ENCODE measurements at regions not wholly inside any gene's neighbourhood (a gene's known extent, or its start where the extent isn't known, plus 50 kb on each side); places are given as distances from the start of the nearest gene placed in this dataset.
"Not testable (repeated sequence)": the region's sequence is repeated elsewhere in the genome, so short reads cannot be mapped to it uniquely, and the experiment has no call there.

DNA sequence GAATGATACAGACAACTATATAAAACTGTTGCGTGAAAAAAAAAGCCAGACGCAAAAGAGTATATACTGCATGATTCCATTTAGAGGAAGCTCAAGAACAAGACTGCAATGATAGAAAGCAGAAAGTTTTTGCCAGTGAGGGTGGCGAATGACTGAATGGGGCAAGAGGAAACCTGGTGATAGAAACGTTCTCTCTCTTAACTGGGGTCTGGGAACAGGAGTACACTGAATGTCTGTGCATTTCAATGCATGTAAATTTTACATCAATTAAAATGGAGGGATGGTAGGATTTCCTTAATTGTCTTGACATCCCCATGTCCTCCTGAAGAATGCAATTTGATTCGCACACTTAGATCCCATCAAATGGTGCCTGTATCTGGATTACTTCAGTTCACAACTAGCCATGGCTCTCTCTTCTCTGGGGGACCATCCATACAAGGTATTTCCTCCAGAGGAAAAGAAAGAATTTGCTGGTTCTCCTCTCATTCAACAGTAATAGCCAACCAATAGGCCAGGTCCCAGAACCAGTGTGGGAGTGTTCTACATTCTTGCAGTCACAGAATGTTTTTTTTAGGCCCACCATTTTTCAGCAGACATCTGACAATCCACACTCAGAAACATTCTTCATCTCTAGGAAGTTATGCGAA is 221.0 kb upstream of the KLF14 start:
- peak overlapping the region; percentile 62 for H3K4me2 ChIP-seq (ENCODE audit: insufficient read depth, low read length)
- no peak for ATAC-seq (ENCODE audit: insufficient read depth, low read depth)
- peaks cover 100% of the 10 kb centered on the region for H3K79me2 ChIP-seq (ENCODE audit: insufficient read depth, low read length)
- TF ChIP-seq EZH2 (IDR thresholded peaks at IDR 0.05; ENCODE audit: borderline replicate concordance, low read depth, low read length, severe bottlenecking): no peak
- no peaks in the 10 kb centered on the region for H3K27me3 ChIP-seq (ENCODE audit: insufficient read depth, low read length, poor library complexity)
- H3K36me3 ChIP-seq (ENCODE audit: insufficient read depth, low read length): peaks cover 79% of the 10 kb centered on the region
- no peak for DNase-seq
- peaks cover 64% of the 10 kb centered on the region for H4K20me1 ChIP-seq (ENCODE audit: insufficient read depth, low read length)
- H3K4me3 ChIP-seq (ENCODE audit: low read depth in 1 of 2, low read length in 2 of 2): no peak overlapping the region
- no peak overlapping the region for H3K9ac ChIP-seq (ENCODE audit: low read depth, low read length)
- H3K27ac ChIP-seq (ENCODE audit: low read length): peak overlapping the region; percentile 21; the same call in 1 of the 2 replicates
- H2AFZ ChIP-seq (ENCODE audit: low read depth, low read length): no peak overlapping the region
- H3K4me1 ChIP-seq (ENCODE audit: insufficient read depth, low read length): peaks cover 79% of the 10 kb centered on the region
- no peaks in the 10 kb centered on the region for H3K9me3 ChIP-seq (ENCODE audit: insufficient read depth, low read length, severe bottlenecking)

DNA sequence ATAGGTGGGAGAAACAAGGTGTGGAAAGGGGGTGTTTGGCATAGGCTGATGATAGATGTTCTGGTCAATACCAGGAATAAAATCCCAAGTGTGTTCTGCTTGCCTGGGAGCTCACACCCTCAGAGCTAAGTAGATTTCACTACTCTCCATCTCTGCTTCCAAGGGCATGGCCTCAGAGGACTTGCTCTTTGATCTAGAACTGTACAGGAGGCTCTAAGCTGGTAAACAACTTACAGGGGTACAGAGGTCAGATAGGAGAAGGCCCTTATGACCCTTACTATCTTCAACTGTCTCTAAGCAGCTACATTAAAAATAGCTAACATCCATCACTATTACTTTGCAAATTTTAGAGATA is 221.5 kb upstream of the KLF14 start:
- Histone ChIP-seq H3K27me3 (ENCODE audit: insufficient read depth, low read length, poor library complexity) (no peaks in the 10 kb centered on the region), H3K4me1 (ENCODE audit: insufficient read depth, low read length) (peaks cover 76% of the 10 kb centered on the region), H3K9ac (ENCODE audit: low read depth, low read length) (no peak overlapping the region), H3K4me2 (ENCODE audit: insufficient read depth, low read length) (peak overlapping the region; percentile 62; the same call in 1 of the 2 replicates), H3K9me3 (ENCODE audit: insufficient read depth, low read length, severe bottlenecking) (no peaks in the 10 kb centered on the region), H4K20me1 (ENCODE audit: insufficient read depth, low read length) (peaks cover 60% of the 10 kb centered on the region), H3K27ac (ENCODE audit: low read length) (peak overlapping the region; percentile 21; the same call in 1 of the 2 replicates), H3K79me2 (ENCODE audit: insufficient read depth, low read length) (peaks cover 100% of the 10 kb centered on the region), H3K4me3 (ENCODE audit: low read depth in 1 of 2, low read length in 2 of 2) (no peak overlapping the region), H2AFZ (ENCODE audit: low read depth, low read length) (no peak overlapping the region), H3K36me3 (ENCODE audit: insufficient read depth, low read length) (peaks cover 75% of the 10 kb centered on the region)
- ATAC-seq (ENCODE audit: insufficient read depth, low read depth) (no peak), DNase-seq (no peak)
- TF ChIP-seq EZH2 (IDR thresholded peaks at IDR 0.05; ENCODE audit: borderline replicate concordance, low read depth, low read length, severe bottlenecking): no peak
- TF ChIP-seq, protein P1, sequence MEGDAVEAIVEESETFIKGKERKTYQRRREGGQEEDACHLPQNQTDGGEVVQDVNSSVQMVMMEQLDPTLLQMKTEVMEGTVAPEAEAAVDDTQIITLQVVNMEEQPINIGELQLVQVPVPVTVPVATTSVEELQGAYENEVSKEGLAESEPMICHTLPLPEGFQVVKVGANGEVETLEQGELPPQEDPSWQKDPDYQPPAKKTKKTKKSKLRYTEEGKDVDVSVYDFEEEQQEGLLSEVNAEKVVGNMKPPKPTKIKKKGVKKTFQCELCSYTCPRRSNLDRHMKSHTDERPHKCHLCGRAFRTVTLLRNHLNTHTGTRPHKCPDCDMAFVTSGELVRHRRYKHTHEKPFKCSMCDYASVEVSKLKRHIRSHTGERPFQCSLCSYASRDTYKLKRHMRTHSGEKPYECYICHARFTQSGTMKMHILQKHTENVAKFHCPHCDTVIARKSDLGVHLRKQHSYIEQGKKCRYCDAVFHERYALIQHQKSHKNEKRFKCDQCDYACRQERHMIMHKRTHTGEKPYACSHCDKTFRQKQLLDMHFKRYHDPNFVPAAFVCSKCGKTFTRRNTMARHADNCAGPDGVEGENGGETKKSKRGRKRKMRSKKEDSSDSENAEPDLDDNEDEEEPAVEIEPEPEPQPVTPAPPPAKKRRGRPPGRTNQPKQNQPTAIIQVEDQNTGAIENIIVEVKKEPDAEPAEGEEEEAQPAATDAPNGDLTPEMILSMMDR (IDR thresholded peaks at IDR 0.05; ENCODE audit: borderline replicate concordance, extremely low read depth, low read length, poor library complexity, severe bottlenecking): no peak

DNA sequence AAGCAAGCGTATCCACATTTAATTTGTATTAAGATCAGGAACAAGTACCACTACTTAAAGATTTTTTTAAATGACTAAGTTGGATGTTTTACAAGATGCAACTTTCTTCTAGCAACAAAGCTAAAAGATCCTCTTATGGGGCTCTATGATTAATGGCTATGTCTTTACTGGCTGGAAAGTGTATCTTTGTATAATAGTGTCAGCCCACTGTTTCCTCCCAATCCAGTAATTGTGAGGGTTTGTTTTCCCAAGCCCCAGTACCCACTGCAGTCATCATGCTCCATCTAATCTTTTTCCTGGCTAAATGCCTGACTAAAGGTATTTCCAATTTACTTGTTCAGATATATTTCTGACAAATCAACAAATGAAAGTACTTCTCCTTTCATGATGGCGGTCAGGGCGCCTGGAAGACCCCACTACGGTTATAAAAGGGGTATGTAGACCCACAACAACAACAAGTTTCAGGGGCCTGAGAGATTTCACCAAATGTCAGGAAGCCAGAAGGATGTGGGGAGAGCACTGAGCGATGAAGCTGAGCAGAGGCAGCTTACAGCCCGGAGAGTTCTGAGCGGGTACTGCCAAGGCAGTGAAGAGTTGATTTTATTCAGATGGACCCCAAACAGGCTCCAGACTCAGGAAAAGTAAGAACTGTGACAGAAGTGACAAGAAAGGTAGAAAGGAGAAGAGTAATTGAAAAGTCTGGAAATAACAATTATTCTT is 222.6 kb upstream of the KLF14 start:
- DNase-seq (no peak), ATAC-seq (ENCODE audit: insufficient read depth, low read depth) (no peak)
- peak overlapping the region; percentile 62 for H3K4me2 ChIP-seq (ENCODE audit: insufficient read depth, low read length)
- H3K27me3 ChIP-seq (ENCODE audit: insufficient read depth, low read length, poor library complexity): no peaks in the 10 kb centered on the region
- peak overlapping the region; percentile 61 for H3K27ac ChIP-seq (ENCODE audit: low read length)
- H3K4me3 ChIP-seq (ENCODE audit: low read depth in 1 of 2, low read length in 2 of 2): peak overlapping the region in 1 of 2 experiments; percentile 31; a peak in 2 of 4 replicates
- H2AFZ ChIP-seq (ENCODE audit: low read depth, low read length): no peak overlapping the region
- H3K79me2 ChIP-seq (ENCODE audit: insufficient read depth, low read length): peaks cover 95% of the 10 kb centered on the region
- peaks cover 65% of the 10 kb centered on the region for H3K36me3 ChIP-seq (ENCODE audit: insufficient read depth, low read length)
- no peaks in the 10 kb centered on the region for H3K9me3 ChIP-seq (ENCODE audit: insufficient read depth, low read length, severe bottlenecking)
- H3K4me1 ChIP-seq (ENCODE audit: insufficient read depth, low read length): peaks cover 71% of the 10 kb centered on the region
- peak overlapping the region; percentile 28 for H3K9ac ChIP-seq (ENCODE audit: low read depth, low read length)
- peaks cover 49% of the 10 kb centered on the region for H4K20me1 ChIP-seq (ENCODE audit: insufficient read depth, low read length)
- TF ChIP-seq, protein P1 (IDR thresholded peaks at IDR 0.05; ENCODE audit: borderline replicate concordance, extremely low read depth, low read length, poor library complexity, severe bottlenecking): no peak
- TF ChIP-seq EZH2 (IDR thresholded peaks at IDR 0.05; ENCODE audit: borderline replicate concordance, low read depth, low read length, severe bottlenecking): no peak

DNA sequence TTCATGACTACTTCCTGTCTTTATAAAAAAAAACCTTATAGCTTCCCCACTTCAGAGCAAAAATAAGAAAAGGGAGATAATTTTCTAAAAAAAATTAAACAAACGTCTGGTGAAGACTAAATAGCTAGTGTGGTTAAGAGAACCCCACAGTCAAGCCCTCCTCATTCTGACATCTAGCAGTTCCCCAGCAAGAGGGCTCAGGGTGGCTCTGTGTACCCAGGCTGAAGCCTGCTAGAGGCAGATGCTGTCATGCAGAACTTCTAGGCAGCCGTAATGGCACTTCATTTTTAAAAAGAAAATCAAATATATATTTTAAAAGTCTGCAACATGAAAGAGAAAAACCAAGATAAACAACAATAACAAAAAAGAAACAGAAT is 223.1 kb upstream of the KLF14 start:
- Histone ChIP-seq H3K36me3 (ENCODE audit: insufficient read depth, low read length) (peaks cover 59% of the 10 kb centered on the region), H3K27ac (ENCODE audit: low read length) (peak overlapping the region; percentile 61; the same call in 1 of the 2 replicates), H3K79me2 (ENCODE audit: insufficient read depth, low read length) (peaks cover 93% of the 10 kb centered on the region), H3K4me3 (ENCODE audit: low read depth in 1 of 2, low read length in 2 of 2) (no peak overlapping the region; a peak in 1 of 4 replicates), H2AFZ (ENCODE audit: low read depth, low read length) (no peak overlapping the region), H3K4me1 (ENCODE audit: insufficient read depth, low read length) (peaks cover 74% of the 10 kb centered on the region), H3K9ac (ENCODE audit: low read depth, low read length) (peak overlapping the region; percentile 28), H3K27me3 (ENCODE audit: insufficient read depth, low read length, poor library complexity) (no peaks in the 10 kb centered on the region), H4K20me1 (ENCODE audit: insufficient read depth, low read length) (peaks cover 44% of the 10 kb centered on the region; the same call in 1 of the 2 replicates), H3K9me3 (ENCODE audit: insufficient read depth, low read length, severe bottlenecking) (no peaks in the 10 kb centered on the region), H3K4me2 (ENCODE audit: insufficient read depth, low read length) (peak overlapping the region; percentile 62)
- ATAC-seq (ENCODE audit: insufficient read depth, low read depth) (0 out of 3 replicates have a peak, but pooled peaks have one; percentile 21), DNase-seq (peak; percentile 54)
- TF ChIP-seq, protein P1 (IDR thresholded peaks at IDR 0.05; ENCODE audit: borderline replicate concordance, extremely low read depth, low read length, poor library complexity, severe bottlenecking): no peak
- no peak for TF ChIP-seq EZH2 (IDR thresholded peaks at IDR 0.05; ENCODE audit: borderline replicate concordance, low read depth, low read length, severe bottlenecking)

DNA sequence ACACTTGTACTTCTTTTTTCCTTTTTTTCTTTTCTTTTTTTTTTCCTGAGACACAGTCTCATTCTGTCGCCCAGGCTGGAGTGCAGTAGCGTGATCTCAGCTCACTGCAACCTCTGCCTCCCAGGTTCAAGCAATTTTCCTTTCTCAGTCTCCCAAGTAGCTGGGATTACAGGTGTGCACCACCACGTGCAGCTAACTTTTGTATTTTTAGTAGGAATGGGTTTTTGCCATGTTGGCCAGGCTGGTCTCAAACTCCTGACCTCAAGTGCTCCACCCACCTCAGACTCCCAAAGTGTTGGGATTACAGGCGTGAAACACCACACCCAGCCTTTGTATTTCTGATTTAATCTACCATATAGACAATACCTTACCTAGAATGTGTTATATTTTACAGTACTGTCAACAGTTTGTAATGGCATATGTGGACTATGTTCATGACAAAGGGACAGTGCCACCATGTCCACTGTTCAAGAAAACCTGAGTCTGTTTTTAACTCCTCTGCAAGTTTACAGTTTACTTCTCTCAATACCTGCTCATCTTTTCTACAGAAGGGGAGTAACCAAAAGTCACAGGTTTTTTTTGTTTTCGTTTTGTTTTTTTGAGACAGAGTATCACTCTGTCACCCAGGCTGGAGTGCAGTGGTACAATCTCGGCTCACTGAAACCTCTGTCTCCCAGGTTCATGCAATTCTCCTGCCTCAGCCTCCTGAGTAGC is 223.9 kb upstream of the KLF14 start:
- peak overlapping the region; percentile 8; the same call in 1 of the 2 replicates for H3K9ac ChIP-seq (ENCODE audit: low read depth, low read length)
- H3K36me3 ChIP-seq (ENCODE audit: insufficient read depth, low read length): peaks cover 53% of the 10 kb centered on the region
- peak overlapping the region; percentile 38 for H3K27ac ChIP-seq (ENCODE audit: low read length)
- H3K4me1 ChIP-seq (ENCODE audit: insufficient read depth, low read length): peaks cover 80% of the 10 kb centered on the region
- ATAC-seq (ENCODE audit: insufficient read depth, low read depth); H3K9me3 ChIP-seq (ENCODE audit: insufficient read depth, low read length, severe bottlenecking); DNase-seq; H2AFZ ChIP-seq (ENCODE audit: low read depth, low read length); H3K27me3 ChIP-seq (ENCODE audit: insufficient read depth, low read length, poor library complexity): not testable (repeated sequence)
- peak overlapping the region in 1 of 2 experiments; percentile 57; a peak in 2 of 4 replicates for H3K4me3 ChIP-seq (ENCODE audit: low read depth in 1 of 2, low read length in 2 of 2)
- H3K4me2 ChIP-seq (ENCODE audit: insufficient read depth, low read length): peak overlapping the region; percentile 62
- peaks cover 89% of the 10 kb centered on the region for H3K79me2 ChIP-seq (ENCODE audit: insufficient read depth, low read length)
- H4K20me1 ChIP-seq (ENCODE audit: insufficient read depth, low read length): peaks cover 37% of the 10 kb centered on the region; the same call in 1 of the 2 replicates
